ENCODE measurements at regions not wholly inside any gene's neighbourhood (a gene's known extent, or its start where the extent isn't known, plus 50 kb on each side); places are given as distances from the start of the nearest gene placed in this dataset.
A peak's percentile ranks its signal among the peaks of the same experiment; 100 is the strongest.

GRCh38 chr18:44592639-44593038, 88.0 kb upstream of the SETBP1 start:
- Histone ChIP-seq H3K36me3 (no peaks in the 10 kb centered on the region), H3K27me3 (no peaks in the 10 kb centered on the region), H3K4me1 (peaks cover 0 to 18% of the 10 kb centered on the region in 2 donors), H3K9me3 (no peaks in the 10 kb centered on the region), H3K27ac (peak overlapping the region; percentile 52 to 74), H3K4me3 (no peak overlapping the region)
- no peak for TF ChIP-seq CTCF (IDR thresholded peaks at IDR 0.05)
- DNase-seq (ENCODE audit: low spot score) = no peak

- Histone ChIP-seq H3K27ac (peak overlapping the region in 1 of 2 donors; percentile 2), H3K36me3 (no peaks in the 10 kb centered on the region), H3K4me3 (no peak overlapping the region), H3K27me3 (no peaks in the 10 kb centered on the region), H3K4me1 (peaks cover 0 to 28% of the 10 kb centered on the region in 2 donors), H3K9me3 (no peaks in the 10 kb centered on the region)
- DNase-seq (ENCODE audit: low spot score) = no peak
- no peak for TF ChIP-seq CTCF (IDR thresholded peaks at IDR 0.05)
Observed at GRCh38 chr18:44594799-44595467, 85.8 kb upstream of the SETBP1 start.

- Histone ChIP-seq H3K27ac (no peak overlapping the region), H3K4me3 (no peak overlapping the region), H3K27me3 (no peaks in the 10 kb centered on the region), H3K4me1 (peaks cover 0 to 20% of the 10 kb centered on the region in 2 donors), H3K36me3 (no peaks in the 10 kb centered on the region), H3K9me3 (no peaks in the 10 kb centered on the region)
- DNase-seq (ENCODE audit: low spot score) = no peak
- no peak for TF ChIP-seq CTCF (IDR thresholded peaks at IDR 0.05)
Observed at GRCh38 chr18:44597797-44598196, 82.9 kb upstream of the SETBP1 start.

GRCh38 chr18:44598514-44598913, 82.2 kb upstream of the SETBP1 start:
- Histone ChIP-seq H3K4me1 (peaks cover 0 to 20% of the 10 kb centered on the region in 2 donors), H3K4me3 (no peak overlapping the region), H3K9me3 (no peaks in the 10 kb centered on the region), H3K27me3 (no peaks in the 10 kb centered on the region), H3K27ac (no peak overlapping the region), H3K36me3 (no peaks in the 10 kb centered on the region)
- TF ChIP-seq CTCF (IDR thresholded peaks at IDR 0.05) = no peak
- no peak for DNase-seq (ENCODE audit: low spot score)

- H3K4me1 ChIP-seq = peaks cover 0 to 20% of the 10 kb centered on the region in 2 donors
- no peak overlapping the region for H3K4me3 ChIP-seq
- H3K36me3 ChIP-seq = no peaks in the 10 kb centered on the region
- no peaks in the 10 kb centered on the region for H3K9me3 ChIP-seq
- TF ChIP-seq CTCF (IDR thresholded peaks at IDR 0.05) = no peak
- no peaks in the 10 kb centered on the region for H3K27me3 ChIP-seq
- H3K27ac ChIP-seq = no peak overlapping the region
- DNase-seq (ENCODE audit: low spot score) = peak; percentile 63
Observed at GRCh38 chr18:44599412-44599811, 81.3 kb upstream of the SETBP1 start.

GRCh38 chr18:44601447-44601846, 79.2 kb upstream of the SETBP1 start:
- no peak for TF ChIP-seq CTCF (IDR thresholded peaks at IDR 0.05)
- H3K9me3 ChIP-seq = no peaks in the 10 kb centered on the region
- DNase-seq (ENCODE audit: low spot score) = no peak
- H3K27ac ChIP-seq = no peak overlapping the region
- no peak overlapping the region for H3K4me3 ChIP-seq
- peaks cover 0 to 10% of the 10 kb centered on the region in 2 donors for H3K4me1 ChIP-seq
- no peaks in the 10 kb centered on the region for H3K36me3 ChIP-seq
- no peaks in the 10 kb centered on the region for H3K27me3 ChIP-seq

Measured in right atrium auricular region (tissue), 2 donors.